ENCODE measurements at regions not wholly inside any gene's neighbourhood (a gene's known extent, or its start where the extent isn't known, plus 50 kb on each side); places are given as distances from the start of the nearest gene placed in this dataset.
"Not testable (repeated sequence)": the region's sequence is repeated elsewhere in the genome, so short reads cannot be mapped to it uniquely, and the experiment has no call there.

GRCh38 chr6:165167311-165167710, 142.1 kb downstream of the C6orf118 start:
- DNase-seq: no peak

GRCh38 chr6:165163519-165163918, 145.9 kb downstream of the C6orf118 start:
- DNase-seq: no peak

- no peak for DNase-seq
Measured at GRCh38 chr6:165159460-165159859, 149.9 kb downstream of the C6orf118 start.

- peak in 1 of 2 donors; percentile 35 for DNase-seq
Measured at GRCh38 chr6:165146456-165146855, 162.9 kb downstream of the C6orf118 start.

GRCh38 chr6:165135889-165136288, 173.5 kb downstream of the C6orf118 start:
- no peak for DNase-seq

- DNase-seq: no peak
Measured at GRCh38 chr6:165129086-165129485, 180.3 kb downstream of the C6orf118 start.

GRCh38 chr6:165127743-165128142, 181.7 kb downstream of the C6orf118 start:
- not testable (repeated sequence) for DNase-seq

GRCh38 chr6:165124681-165125080, 184.7 kb downstream of the C6orf118 start:
- DNase-seq: not testable (repeated sequence)

- DNase-seq: no peak
Measured at GRCh38 chr6:165119231-165120020, 190.0 kb downstream of the C6orf118 start.

- no peak for DNase-seq
Measured at GRCh38 chr6:165118736-165119135, 190.7 kb downstream of the C6orf118 start.

- no peak for DNase-seq
Measured at GRCh38 chr6:165117806-165118205, 191.6 kb downstream of the C6orf118 start.

- DNase-seq: no peak
Measured at GRCh38 chr6:165117121-165117520, 192.3 kb downstream of the C6orf118 start.

- no peak for DNase-seq
Measured at GRCh38 chr6:165110860-165111259, 198.5 kb downstream of the C6orf118 start.

- DNase-seq: no peak
Measured at GRCh38 chr6:165109011-165109410, 200.4 kb downstream of the C6orf118 start.

- no peak for DNase-seq
Measured at GRCh38 chr6:165106261-165106660, 203.1 kb downstream of the C6orf118 start.

GRCh38 chr6:165098165-165098564, 211.2 kb downstream of the C6orf118 start:
- DNase-seq: no peak

GRCh38 chr6:165096868-165097267, 212.5 kb downstream of the C6orf118 start:
- no peak for DNase-seq

GRCh38 chr6:165096209-165096608, 213.2 kb downstream of the C6orf118 start:
- no peak for DNase-seq

- no peak for DNase-seq
Measured at GRCh38 chr6:165092881-165093595, 216.4 kb downstream of the C6orf118 start.

- DNase-seq: no peak
Measured at GRCh38 chr6:165091121-165091785, 218.2 kb downstream of the C6orf118 start.

GRCh38 chr6:165090242-165090641, 219.2 kb downstream of the C6orf118 start:
- no peak for DNase-seq

- DNase-seq: no peak
Measured at GRCh38 chr6:165086814-165087213, 222.6 kb downstream of the C6orf118 start.

GRCh38 chr6:165082636-165083035, 226.8 kb downstream of the C6orf118 start:
- no peak for DNase-seq
